HepG2 (cell line): ENCODE measurements at regions not wholly inside any gene's neighbourhood (a gene's known extent, or its start where the extent isn't known, plus 50 kb on each side); places are given as distances from the start of the nearest gene placed in this dataset.

Source experiments
- PBX2 ChIP-seq: IDR thresholded peaks from 2 replicates; pipeline ENCODE4 v1.6.1; 2016; ENCODE audit warnings: control low read depth
- POLR2AphosphoS5 ChIP-seq: IDR thresholded peaks from 2 replicates; pipeline ENCODE4 v1.6.1; 2012; ENCODE audit warnings: low read depth, low read length

GRCh38 chr18:5029592-5029991, 167.5 kb downstream of the AKAIN1 start:
- TF ChIP-seq POLR2AphosphoS5 (no peak), PBX2 (CRISPR knock-in tag) (no peak)
